ENCODE measurements at regions not wholly inside any gene's neighbourhood (a gene's known extent, or its start where the extent isn't known, plus 50 kb on each side); places are given as distances from the start of the nearest gene placed in this dataset.
"Not testable (repeated sequence)": the region's sequence is repeated elsewhere in the genome, so short reads cannot be mapped to it uniquely, and the experiment has no call there.

GRCh38 chr2:128593879-128594650, 275.4 kb upstream of the HS6ST1 start:
- Histone ChIP-seq H3K9me3 (ENCODE audit: control insufficient read depth in 5 of 5, low read length in 5 of 5) (no peaks in the 10 kb centered on the region), H3K27me3 (ENCODE audit: control insufficient read depth in 5 of 5, insufficient read depth in 4 of 5, low read length in 5 of 5) (no peaks in the 10 kb centered on the region), H3K27ac (ENCODE audit: low read depth, low read length) (no peak overlapping the region), H3K36me3 (ENCODE audit: control insufficient read depth in 5 of 5, insufficient read depth in 5 of 5, low read length in 5 of 5) (no peaks in the 10 kb centered on the region), H3K4me3 (ENCODE audit: low read depth in 1 of 5, low read length in 5 of 5) (no peak overlapping the region), H3K4me1 (ENCODE audit: control insufficient read depth in 5 of 5, insufficient read depth in 5 of 5, low read length in 5 of 5) (peaks cover 0 to 26% (median 16%) of the 10 kb centered on the region in 5 donors), H3K9ac (ENCODE audit: low read length in 5 of 5) (no peak overlapping the region)

- H3K4me3 ChIP-seq (ENCODE audit: low read depth in 1 of 5, low read length in 5 of 5) = no peak overlapping the region
- H3K9me3 ChIP-seq (ENCODE audit: control insufficient read depth in 5 of 5, low read length in 5 of 5) = no peaks in the 10 kb centered on the region
- H3K4me1 ChIP-seq (ENCODE audit: control insufficient read depth in 5 of 5, insufficient read depth in 5 of 5, low read length in 5 of 5) = peaks cover 0 to 26% (median 16%) of the 10 kb centered on the region in 5 donors
- no peaks in the 10 kb centered on the region for H3K27me3 ChIP-seq (ENCODE audit: control insufficient read depth in 5 of 5, insufficient read depth in 4 of 5, low read length in 5 of 5)
- H3K36me3 ChIP-seq (ENCODE audit: control insufficient read depth in 5 of 5, insufficient read depth in 5 of 5, low read length in 5 of 5) = no peaks in the 10 kb centered on the region
- H3K27ac ChIP-seq (ENCODE audit: low read depth, low read length) = no peak overlapping the region
- no peak overlapping the region for H3K9ac ChIP-seq (ENCODE audit: low read length in 5 of 5)
These were observed 275.9 kb upstream of the HS6ST1 start for GRCh38 chr2:128594651-128594910.

GRCh38 chr2:128594953-128595677, 276.4 kb upstream of the HS6ST1 start:
- Histone ChIP-seq H3K9ac (ENCODE audit: low read length in 5 of 5) (no peak overlapping the region), H3K4me1 (ENCODE audit: control insufficient read depth in 5 of 5, insufficient read depth in 5 of 5, low read length in 5 of 5) (peaks cover 0 to 26% (median 16%) of the 10 kb centered on the region in 5 donors), H3K4me3 (ENCODE audit: low read depth in 1 of 5, low read length in 5 of 5) (no peak overlapping the region), H3K27me3 (ENCODE audit: control insufficient read depth in 5 of 5, insufficient read depth in 4 of 5, low read length in 5 of 5) (no peaks in the 10 kb centered on the region), H3K9me3 (ENCODE audit: control insufficient read depth in 5 of 5, low read length in 5 of 5) (no peaks in the 10 kb centered on the region), H3K36me3 (ENCODE audit: control insufficient read depth in 5 of 5, insufficient read depth in 5 of 5, low read length in 5 of 5) (no peaks in the 10 kb centered on the region), H3K27ac (ENCODE audit: low read depth, low read length) (no peak overlapping the region)

GRCh38 chr2:128595763-128596395, 277.2 kb upstream of the HS6ST1 start:
- Histone ChIP-seq H3K4me1 (ENCODE audit: control insufficient read depth in 5 of 5, insufficient read depth in 5 of 5, low read length in 5 of 5) (peaks cover 0 to 26% (median 16%) of the 10 kb centered on the region in 5 donors), H3K9ac (ENCODE audit: low read length in 5 of 5) (no peak overlapping the region), H3K4me3 (ENCODE audit: low read depth in 1 of 5, low read length in 5 of 5) (no peak overlapping the region), H3K27ac (ENCODE audit: low read depth, low read length) (no peak overlapping the region), H3K36me3 (ENCODE audit: control insufficient read depth in 5 of 5, insufficient read depth in 5 of 5, low read length in 5 of 5) (no peaks in the 10 kb centered on the region), H3K9me3 (ENCODE audit: control insufficient read depth in 5 of 5, low read length in 5 of 5) (no peaks in the 10 kb centered on the region), H3K27me3 (ENCODE audit: control insufficient read depth in 5 of 5, insufficient read depth in 4 of 5, low read length in 5 of 5) (no peaks in the 10 kb centered on the region)

GRCh38 chr2:128596396-128597120, 277.9 kb upstream of the HS6ST1 start:
- Histone ChIP-seq H3K9ac (ENCODE audit: low read length in 5 of 5) (no peak overlapping the region), H3K4me3 (ENCODE audit: low read depth in 1 of 5, low read length in 5 of 5) (no peak overlapping the region), H3K36me3 (ENCODE audit: control insufficient read depth in 5 of 5, insufficient read depth in 5 of 5, low read length in 5 of 5) (no peaks in the 10 kb centered on the region), H3K27ac (ENCODE audit: low read depth, low read length) (no peak overlapping the region), H3K4me1 (ENCODE audit: control insufficient read depth in 5 of 5, insufficient read depth in 5 of 5, low read length in 5 of 5) (peaks cover 0 to 26% (median 16%) of the 10 kb centered on the region in 5 donors), H3K9me3 (ENCODE audit: control insufficient read depth in 5 of 5, low read length in 5 of 5) (no peaks in the 10 kb centered on the region), H3K27me3 (ENCODE audit: control insufficient read depth in 5 of 5, insufficient read depth in 4 of 5, low read length in 5 of 5) (no peaks in the 10 kb centered on the region)

- Histone ChIP-seq H3K9me3 (ENCODE audit: control insufficient read depth in 5 of 5, low read length in 5 of 5) (no peaks in the 10 kb centered on the region), H3K4me1 (ENCODE audit: control insufficient read depth in 5 of 5, insufficient read depth in 5 of 5, low read length in 5 of 5) (peaks cover 0 to 21% (median 16%) of the 10 kb centered on the region in 5 donors), H3K9ac (ENCODE audit: low read length in 5 of 5) (no peak overlapping the region), H3K4me3 (ENCODE audit: low read depth in 1 of 5, low read length in 5 of 5) (no peak overlapping the region), H3K36me3 (ENCODE audit: control insufficient read depth in 5 of 5, insufficient read depth in 5 of 5, low read length in 5 of 5) (no peaks in the 10 kb centered on the region), H3K27ac (ENCODE audit: low read depth, low read length) (no peak overlapping the region), H3K27me3 (ENCODE audit: control insufficient read depth in 5 of 5, insufficient read depth in 4 of 5, low read length in 5 of 5) (no peaks in the 10 kb centered on the region)
These were observed 278.6 kb upstream of the HS6ST1 start for GRCh38 chr2:128597121-128597762.

GRCh38 chr2:128598260-128598659, 279.6 kb upstream of the HS6ST1 start:
- H3K36me3 ChIP-seq (ENCODE audit: control insufficient read depth in 5 of 5, insufficient read depth in 5 of 5, low read length in 5 of 5); H3K9me3 ChIP-seq (ENCODE audit: control insufficient read depth in 5 of 5, low read length in 5 of 5); H3K27me3 ChIP-seq (ENCODE audit: control insufficient read depth in 5 of 5, insufficient read depth in 4 of 5, low read length in 5 of 5); H3K9ac ChIP-seq (ENCODE audit: low read length in 5 of 5); H3K27ac ChIP-seq (ENCODE audit: low read depth, low read length); H3K4me3 ChIP-seq (ENCODE audit: low read depth in 1 of 5, low read length in 5 of 5): not testable (repeated sequence)
- peaks cover 0 to 21% (median 17%) of the 10 kb centered on the region in 5 donors for H3K4me1 ChIP-seq (ENCODE audit: control insufficient read depth in 5 of 5, insufficient read depth in 5 of 5, low read length in 5 of 5)

- H3K4me3 ChIP-seq (ENCODE audit: low read depth in 1 of 5, low read length in 5 of 5) = no peak overlapping the region
- no peaks in the 10 kb centered on the region for H3K36me3 ChIP-seq (ENCODE audit: control insufficient read depth in 5 of 5, insufficient read depth in 5 of 5, low read length in 5 of 5)
- H3K27ac ChIP-seq (ENCODE audit: low read depth, low read length) = no peak overlapping the region
- no peaks in the 10 kb centered on the region for H3K9me3 ChIP-seq (ENCODE audit: control insufficient read depth in 5 of 5, low read length in 5 of 5)
- H3K4me1 ChIP-seq (ENCODE audit: control insufficient read depth in 5 of 5, insufficient read depth in 5 of 5, low read length in 5 of 5) = peaks cover 0 to 19% (median 15%) of the 10 kb centered on the region in 5 donors
- H3K27me3 ChIP-seq (ENCODE audit: control insufficient read depth in 5 of 5, insufficient read depth in 4 of 5, low read length in 5 of 5) = no peaks in the 10 kb centered on the region
- no peak overlapping the region for H3K9ac ChIP-seq (ENCODE audit: low read length in 5 of 5)
These were observed 280.3 kb upstream of the HS6ST1 start for GRCh38 chr2:128598862-128599441.

- H3K27me3 ChIP-seq (ENCODE audit: control insufficient read depth in 5 of 5, insufficient read depth in 4 of 5, low read length in 5 of 5) = no peaks in the 10 kb centered on the region
- H3K36me3 ChIP-seq (ENCODE audit: control insufficient read depth in 5 of 5, insufficient read depth in 5 of 5, low read length in 5 of 5) = no peaks in the 10 kb centered on the region
- H3K4me1 ChIP-seq (ENCODE audit: control insufficient read depth in 5 of 5, insufficient read depth in 5 of 5, low read length in 5 of 5) = peaks cover 0 to 14% (median 9%) of the 10 kb centered on the region in 5 donors
- H3K9ac ChIP-seq (ENCODE audit: low read length in 5 of 5) = no peak overlapping the region
- no peaks in the 10 kb centered on the region for H3K9me3 ChIP-seq (ENCODE audit: control insufficient read depth in 5 of 5, low read length in 5 of 5)
- H3K4me3 ChIP-seq (ENCODE audit: low read depth in 1 of 5, low read length in 5 of 5) = no peak overlapping the region
- no peak overlapping the region for H3K27ac ChIP-seq (ENCODE audit: low read depth, low read length)
These were observed 281.0 kb upstream of the HS6ST1 start for GRCh38 chr2:128599700-128600099.
